Endothelial cell (in vitro differentiated cells): ENCODE measurements at regions not wholly inside any gene's neighbourhood (a gene's known extent, or its start where the extent isn't known, plus 50 kb on each side); places are given as distances from the start of the nearest gene placed in this dataset.
A peak's percentile ranks its signal among the peaks of the same experiment; 100 is the strongest.
"Not testable (repeated sequence)": the region's sequence is repeated elsewhere in the genome, so short reads cannot be mapped to it uniquely, and the experiment has no call there.

Source experiments
- DNase-seq: peaks from one replicate; pipeline ENCODE4 v3.0.0; 2021; ENCODE audit warnings: low spot score
- H3K27ac Mint-ChIP-seq: one replicate; pipeline ENCODE4 v1.8.0; 2021; ENCODE audit warnings: mixed read lengths, inconsistent platforms; ENCODE audit not compliant: unreplicated experiment
- H3K27me3 Mint-ChIP-seq: one replicate; pipeline ENCODE4 v1.8.0; 2021; ENCODE audit warnings: mild to moderate bottlenecking, moderate library complexity, mixed read lengths, inconsistent platforms; ENCODE audit not compliant: unreplicated experiment
- H3K36me3 Mint-ChIP-seq: one replicate; pipeline ENCODE4 v1.8.0; 2021; ENCODE audit warnings: mild to moderate bottlenecking, low read depth, mixed read lengths, inconsistent platforms; ENCODE audit not compliant: unreplicated experiment
- H3K4me1 Mint-ChIP-seq: one replicate; pipeline ENCODE4 v1.8.0; 2021; ENCODE audit warnings: mild to moderate bottlenecking, mixed read lengths, inconsistent platforms; ENCODE audit not compliant: unreplicated experiment
- H3K4me3 Mint-ChIP-seq: one replicate; pipeline ENCODE4 v1.8.0; 2021; ENCODE audit warnings: mild to moderate bottlenecking, mixed read lengths, inconsistent platforms; ENCODE audit not compliant: unreplicated experiment
- H3K9me3 Mint-ChIP-seq: one replicate; pipeline ENCODE4 v1.8.0; 2021; ENCODE audit warnings: mixed read lengths, inconsistent platforms; ENCODE audit not compliant: unreplicated experiment
- TF ChIP-seq, protein P1 (sequence below): fragments of 200-600 bp; sonication (generic); IDR thresholded peaks from one replicate; pipeline ENCODE4 v1.5.0; 2021; ENCODE audit warnings: antibody characterized with exemption; ENCODE audit not compliant: unreplicated experiment

DNA sequence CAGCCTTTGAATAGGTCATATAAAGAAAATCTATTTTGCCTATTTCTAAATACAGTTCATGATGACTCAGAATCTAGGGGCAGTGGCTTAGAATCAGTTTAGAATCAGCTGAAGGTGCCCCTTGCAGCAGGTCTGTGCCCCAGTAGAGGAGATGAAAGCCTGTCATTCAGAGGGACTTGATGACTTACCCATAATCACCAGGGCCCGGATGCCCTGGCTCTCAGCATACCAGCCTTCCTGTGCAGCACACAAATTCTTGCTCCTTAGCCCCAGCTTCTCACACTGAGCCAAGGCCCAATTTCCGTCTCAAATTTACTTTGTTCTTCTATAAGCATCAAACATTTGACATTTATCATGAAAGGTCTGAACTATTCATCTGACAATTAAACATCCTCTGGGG lies 83.2 kb upstream of the EOMES start:
- Mint-ChIP-seq H3K4me3 (no peak overlapping the region), H3K36me3 (no peaks in the 10 kb centered on the region), H3K9me3 (no peaks in the 10 kb centered on the region), H3K4me1 (no peaks in the 10 kb centered on the region), H3K27ac (no peak overlapping the region), H3K27me3 (peaks cover 2% of the 10 kb centered on the region)
- TF ChIP-seq, protein P1, sequence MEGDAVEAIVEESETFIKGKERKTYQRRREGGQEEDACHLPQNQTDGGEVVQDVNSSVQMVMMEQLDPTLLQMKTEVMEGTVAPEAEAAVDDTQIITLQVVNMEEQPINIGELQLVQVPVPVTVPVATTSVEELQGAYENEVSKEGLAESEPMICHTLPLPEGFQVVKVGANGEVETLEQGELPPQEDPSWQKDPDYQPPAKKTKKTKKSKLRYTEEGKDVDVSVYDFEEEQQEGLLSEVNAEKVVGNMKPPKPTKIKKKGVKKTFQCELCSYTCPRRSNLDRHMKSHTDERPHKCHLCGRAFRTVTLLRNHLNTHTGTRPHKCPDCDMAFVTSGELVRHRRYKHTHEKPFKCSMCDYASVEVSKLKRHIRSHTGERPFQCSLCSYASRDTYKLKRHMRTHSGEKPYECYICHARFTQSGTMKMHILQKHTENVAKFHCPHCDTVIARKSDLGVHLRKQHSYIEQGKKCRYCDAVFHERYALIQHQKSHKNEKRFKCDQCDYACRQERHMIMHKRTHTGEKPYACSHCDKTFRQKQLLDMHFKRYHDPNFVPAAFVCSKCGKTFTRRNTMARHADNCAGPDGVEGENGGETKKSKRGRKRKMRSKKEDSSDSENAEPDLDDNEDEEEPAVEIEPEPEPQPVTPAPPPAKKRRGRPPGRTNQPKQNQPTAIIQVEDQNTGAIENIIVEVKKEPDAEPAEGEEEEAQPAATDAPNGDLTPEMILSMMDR, result no peak
- DNase-seq, result no peak

DNA sequence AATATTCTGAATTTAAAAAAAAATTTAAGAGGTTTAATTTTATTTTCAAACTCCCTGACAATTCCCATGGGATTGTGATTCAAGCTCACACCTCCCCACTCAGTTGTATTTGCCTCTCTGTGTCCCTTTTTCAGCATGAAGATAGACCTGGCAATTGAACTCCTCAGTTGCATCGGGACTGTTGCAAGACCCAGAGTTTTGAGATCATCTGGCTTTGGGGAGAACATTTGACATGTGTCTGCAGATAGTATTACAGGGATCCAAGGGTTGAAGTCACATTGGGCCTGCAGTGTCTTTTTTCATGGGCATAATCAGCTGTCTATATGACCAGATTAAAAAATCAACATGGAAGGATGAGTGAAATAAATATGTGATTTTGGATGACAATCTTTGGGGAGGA lies 91.1 kb upstream of the EOMES start:
- Mint-ChIP-seq H3K27ac (no peak overlapping the region), H3K4me3 (no peak overlapping the region), H3K27me3 (peaks cover 1% of the 10 kb centered on the region), H3K36me3 (no peaks in the 10 kb centered on the region), H3K4me1 (no peaks in the 10 kb centered on the region), H3K9me3 (no peaks in the 10 kb centered on the region)
- no peak for DNase-seq
- TF ChIP-seq, protein P1, result no peak

DNA sequence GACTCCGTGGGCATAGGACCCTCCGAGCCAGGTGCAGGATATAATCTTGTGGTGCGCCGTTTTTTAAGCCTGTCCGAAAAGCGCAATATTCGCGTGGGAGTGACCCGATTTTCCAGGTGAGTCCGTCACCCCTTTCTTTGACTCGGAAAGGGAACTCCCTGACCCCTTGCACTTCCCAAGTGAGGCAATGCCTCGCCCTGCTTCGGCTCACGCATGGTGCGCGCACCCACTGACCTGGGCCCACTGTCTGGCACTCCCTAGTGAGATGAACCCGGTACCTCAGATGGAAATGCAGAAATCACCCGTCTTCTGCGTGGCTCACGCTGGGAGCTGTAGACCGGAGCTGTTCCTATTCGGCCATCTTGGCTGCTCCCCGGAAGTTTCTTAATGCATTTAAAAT lies 99.5 kb upstream of the EOMES start:
- not testable (repeated sequence) for H3K9me3 Mint-ChIP-seq, H3K27me3 Mint-ChIP-seq, DNase-seq, H3K4me1 Mint-ChIP-seq, H3K36me3 Mint-ChIP-seq
- Mint-ChIP-seq H3K4me3 (peak overlapping the region; percentile 79), H3K27ac (peak overlapping the region; percentile 30)

DNA sequence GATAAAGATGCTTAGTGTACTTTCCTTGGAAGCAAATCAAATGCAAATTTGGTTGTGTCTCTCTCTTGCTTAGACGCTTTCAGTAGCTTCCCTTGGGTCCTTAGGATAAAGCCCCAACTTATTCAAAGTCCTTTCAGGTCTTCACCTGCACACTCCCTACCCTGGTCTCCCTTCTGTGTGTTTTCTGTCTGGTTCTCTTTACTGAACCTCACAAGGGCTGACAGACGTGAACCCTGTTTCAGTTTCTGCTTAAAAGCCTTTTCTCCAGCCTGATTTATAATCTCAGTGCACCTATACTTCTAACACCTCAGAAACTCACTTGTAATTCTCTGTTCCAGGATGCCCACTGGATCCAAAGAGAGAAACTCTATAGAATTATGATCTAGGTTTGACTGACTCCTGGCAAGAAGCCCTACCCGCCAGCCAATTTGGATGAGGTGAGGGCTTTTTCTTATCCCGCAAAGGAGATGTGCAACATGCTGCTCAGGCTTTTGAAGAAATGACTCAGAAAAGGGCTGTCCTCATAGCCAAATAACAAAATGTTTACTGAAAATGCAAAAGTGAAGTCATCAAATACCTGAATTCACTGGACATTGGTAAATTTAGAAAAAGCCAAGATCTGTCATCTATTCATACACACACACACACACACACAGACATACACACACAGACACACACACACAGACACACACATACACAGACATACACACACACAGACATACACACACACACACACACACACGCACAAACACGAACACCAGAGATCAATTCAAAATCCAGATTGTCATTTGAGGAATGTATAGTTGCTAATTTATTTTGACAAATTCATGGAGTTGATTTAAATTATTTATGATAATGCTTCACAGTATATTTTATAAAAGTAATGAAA lies 102.4 kb upstream of the EOMES start:
- no peak overlapping the region for H3K27ac Mint-ChIP-seq
- no peaks in the 10 kb centered on the region for H3K36me3 Mint-ChIP-seq
- H3K4me3 Mint-ChIP-seq, result no peak overlapping the region
- H3K4me1 Mint-ChIP-seq, result no peaks in the 10 kb centered on the region
- TF ChIP-seq, protein P1, result no peak
- H3K27me3 Mint-ChIP-seq, result no peaks in the 10 kb centered on the region
- H3K9me3 Mint-ChIP-seq, result no peaks in the 10 kb centered on the region
- DNase-seq, result no peak

DNA sequence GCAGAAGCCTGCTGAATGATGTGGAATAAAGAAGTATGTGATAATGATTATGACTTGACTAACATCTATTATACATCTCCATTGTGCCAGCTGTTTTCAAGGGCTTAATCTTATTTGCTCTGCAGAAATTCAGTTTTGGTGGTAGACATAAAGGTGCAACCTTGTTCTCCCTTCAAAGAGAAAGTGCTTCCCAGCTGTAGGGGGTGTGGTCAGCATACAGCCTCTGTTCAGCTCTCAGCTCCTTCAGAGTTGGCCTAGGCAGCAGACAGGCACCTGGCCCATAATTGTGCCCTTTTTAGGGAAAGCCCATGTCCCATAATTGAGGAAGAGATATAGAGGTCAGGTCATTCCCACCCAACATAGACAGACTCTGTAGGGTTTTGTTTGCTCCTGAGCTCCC lies 104.3 kb upstream of the EOMES start:
- Mint-ChIP-seq H3K27ac (no peak overlapping the region), H3K4me3 (no peak overlapping the region), H3K27me3 (peaks cover 2% of the 10 kb centered on the region), H3K9me3 (no peaks in the 10 kb centered on the region), H3K4me1 (no peaks in the 10 kb centered on the region), H3K36me3 (peaks cover 4% of the 10 kb centered on the region)
- TF ChIP-seq, protein P1, result no peak
- no peak for DNase-seq
